Lung (tissue), 11 donors: ENCODE measurements at regions not wholly inside any gene's neighbourhood (a gene's known extent, or its start where the extent isn't known, plus 50 kb on each side); places are given as distances from the start of the nearest gene placed in this dataset.

Experiments used
- ATAC-seq: fragments of 200-7000 bp; cut with Tn5 transposase; one replicate; pipeline ENCODE4 v1.9.1; 2020; ENCODE audit warnings: moderate number of reproducible peaks; ENCODE audit not compliant: insufficient read depth, low FRiP score
- DNase-seq, 3 donors: peaks; one replicate each; pipeline ENCODE4 v3.0.0-alpha.2; 2013 to 2017
- H3K27ac ChIP-seq, 2 donors: one replicate each; pipeline ENCODE4 v1.5.1; 2013; ENCODE audit warnings: mild to moderate bottlenecking in 2 of 2, moderate library complexity in 2 of 2, control low read depth in 1 of 2, inconsistent platforms in 1 of 2, low read depth in 1 of 2, low read length in 1 of 2
- H3K27me3 ChIP-seq, 3 donors: one replicate each; pipeline ENCODE4 v1.5.1; 2013; ENCODE audit warnings: low read length in 2 of 3; ENCODE audit not compliant: control insufficient read depth in 3 of 3, insufficient read depth in 3 of 3
- H3K36me3 ChIP-seq, 4 donors: one replicate each; pipeline ENCODE4 v1.5.1; 2013; ENCODE audit warnings: low read length in 4 of 4, mild to moderate bottlenecking in 1 of 4, moderate library complexity in 1 of 4; ENCODE audit not compliant: control insufficient read depth in 4 of 4, insufficient read depth in 4 of 4
- H3K4me1 ChIP-seq, 5 donors: one replicate each; pipeline ENCODE4 v1.5.1; 2013; ENCODE audit warnings: low read length in 5 of 5, mild to moderate bottlenecking in 2 of 5, moderate library complexity in 1 of 5; ENCODE audit not compliant: control insufficient read depth in 5 of 5, insufficient read depth in 5 of 5
- H3K4me3 ChIP-seq: one replicate; pipeline ENCODE4 v1.5.1; 2013; ENCODE audit warnings: mild to moderate bottlenecking, control low read depth, moderate library complexity
- H3K9ac ChIP-seq, 2 donors: one replicate each; pipeline ENCODE4 v1.5.1; 2013; ENCODE audit warnings: low read length in 2 of 2, control low read depth in 1 of 2; ENCODE audit not compliant: insufficient read depth in 1 of 2
- H3K9me3 ChIP-seq, 4 donors: one replicate each; pipeline ENCODE4 v1.5.1; 2013; ENCODE audit warnings: low read length in 3 of 4, mild to moderate bottlenecking in 1 of 4, moderate library complexity in 1 of 4; ENCODE audit not compliant: control insufficient read depth in 4 of 4, insufficient read depth in 3 of 4
- WGBS, 2 donors: extraction: QIAGEN DNeasy Blood & Tissue Kit; methylation state at CpG; one replicate each; pipeline ENCODE4 v1.1.7; 2013; 5-methylcytosine and 5-hydroxymethylcytosine counted together
- TF ChIP-seq, protein P1 (sequence below): IDR thresholded peaks from 2 replicates; pipeline ENCODE4 v1.5.1; 2012; ENCODE audit warnings: mild to moderate bottlenecking; ENCODE audit errors: control extremely low read depth, extremely low read depth
- donor health status: control.
- donor health status: control.
- donor health status: Bipolar disorder and iron deficiency.
- donor health status: healthy.
- donor health status: DM: yes; HTN: yes; CAD: no.

DNA sequence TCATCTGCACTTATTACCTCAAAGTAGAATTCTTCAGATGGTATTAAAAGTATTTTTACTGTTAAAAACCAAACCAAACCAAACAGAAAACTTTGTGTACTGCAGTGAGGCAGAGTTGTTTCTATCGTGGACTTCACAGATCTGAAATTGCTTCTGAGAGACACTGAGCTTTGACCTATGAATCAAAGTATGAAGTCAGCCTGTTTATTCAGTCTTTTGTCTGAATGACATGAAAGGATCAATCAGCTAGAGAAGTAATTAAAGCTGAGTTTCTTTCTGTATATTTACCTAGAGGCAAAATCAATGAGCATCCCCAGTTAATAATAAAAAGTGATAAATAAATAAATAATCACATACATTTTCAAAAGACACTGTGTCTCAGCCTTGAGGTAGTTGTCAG is 2121.0 kb downstream of the PCDH7 start:
- Histone ChIP-seq H3K9me3 (no peaks in the 10 kb centered on the region), H3K4me3 (no peak overlapping the region), H3K27ac (no peak overlapping the region), H3K36me3 (no peaks in the 10 kb centered on the region), H3K27me3 (no peaks in the 10 kb centered on the region), H3K9ac (no peak overlapping the region), H3K4me1 (no peaks in the 10 kb centered on the region)
- DNase-seq (peak in 1 of 3 donors; percentile 1), ATAC-seq (no peak)
- 48 to 59% methylated on average over 1 of the region's 1 CpG for WGBS, 2 donors
- TF ChIP-seq, protein P1, sequence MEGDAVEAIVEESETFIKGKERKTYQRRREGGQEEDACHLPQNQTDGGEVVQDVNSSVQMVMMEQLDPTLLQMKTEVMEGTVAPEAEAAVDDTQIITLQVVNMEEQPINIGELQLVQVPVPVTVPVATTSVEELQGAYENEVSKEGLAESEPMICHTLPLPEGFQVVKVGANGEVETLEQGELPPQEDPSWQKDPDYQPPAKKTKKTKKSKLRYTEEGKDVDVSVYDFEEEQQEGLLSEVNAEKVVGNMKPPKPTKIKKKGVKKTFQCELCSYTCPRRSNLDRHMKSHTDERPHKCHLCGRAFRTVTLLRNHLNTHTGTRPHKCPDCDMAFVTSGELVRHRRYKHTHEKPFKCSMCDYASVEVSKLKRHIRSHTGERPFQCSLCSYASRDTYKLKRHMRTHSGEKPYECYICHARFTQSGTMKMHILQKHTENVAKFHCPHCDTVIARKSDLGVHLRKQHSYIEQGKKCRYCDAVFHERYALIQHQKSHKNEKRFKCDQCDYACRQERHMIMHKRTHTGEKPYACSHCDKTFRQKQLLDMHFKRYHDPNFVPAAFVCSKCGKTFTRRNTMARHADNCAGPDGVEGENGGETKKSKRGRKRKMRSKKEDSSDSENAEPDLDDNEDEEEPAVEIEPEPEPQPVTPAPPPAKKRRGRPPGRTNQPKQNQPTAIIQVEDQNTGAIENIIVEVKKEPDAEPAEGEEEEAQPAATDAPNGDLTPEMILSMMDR, result no peak

DNA sequence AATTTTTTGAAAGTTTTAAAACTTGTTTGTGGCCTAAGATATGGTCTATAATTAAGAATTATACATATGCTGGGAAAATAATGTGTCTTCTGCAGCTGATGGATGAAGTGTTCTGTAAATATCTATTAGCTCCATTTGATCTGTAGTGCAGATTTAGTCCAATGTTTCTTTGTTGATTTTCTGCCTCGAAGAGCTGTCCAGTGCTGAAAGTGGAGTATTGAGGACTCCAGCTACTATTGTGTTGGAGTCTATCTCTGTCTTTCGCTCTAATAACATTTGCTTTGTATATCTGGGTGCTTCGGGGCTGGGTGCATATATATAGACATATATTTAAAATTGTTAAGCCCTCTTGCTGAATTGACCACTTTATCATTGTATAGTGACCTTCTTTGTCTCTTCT is 2127.3 kb downstream of the PCDH7 start:
- TF ChIP-seq, protein P1, result no peak
- ATAC-seq, result no peak
- H3K4me3 ChIP-seq, result no peak overlapping the region
- no peaks in the 10 kb centered on the region for H3K9me3 ChIP-seq
- WGBS, 2 donors, result 66 to 73% methylated on average over 3 of the region's 3 CpGs
- H3K27ac ChIP-seq, result no peak overlapping the region
- H3K4me1 ChIP-seq, result no peaks in the 10 kb centered on the region
- no peaks in the 10 kb centered on the region for H3K27me3 ChIP-seq
- no peak overlapping the region for H3K9ac ChIP-seq
- H3K36me3 ChIP-seq, result no peaks in the 10 kb centered on the region
- DNase-seq, result peak; percentile 13 to 68 (median 58)

DNA sequence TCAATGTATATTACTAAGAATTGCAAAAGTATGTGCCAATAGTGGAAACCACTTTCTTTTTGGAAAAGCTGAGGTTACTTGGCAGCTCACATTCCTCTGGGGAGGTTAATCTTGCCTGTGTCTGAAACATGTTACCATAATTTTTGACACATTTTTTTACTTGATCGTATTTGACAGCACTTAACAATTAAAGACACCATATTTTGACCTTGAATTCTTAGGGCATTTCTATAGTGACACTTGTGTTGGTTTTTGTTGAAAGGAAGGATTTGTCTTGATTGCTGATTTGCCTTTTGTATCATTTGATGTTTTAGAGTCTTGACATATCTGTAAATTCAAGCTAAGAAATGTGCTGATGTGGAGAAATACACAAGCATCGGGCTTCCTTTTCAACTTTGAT is 2135.5 kb downstream of the PCDH7 start:
- WGBS, 2 donors, result 74 to 81% methylated on average over 2 of the region's 2 CpGs

DNA sequence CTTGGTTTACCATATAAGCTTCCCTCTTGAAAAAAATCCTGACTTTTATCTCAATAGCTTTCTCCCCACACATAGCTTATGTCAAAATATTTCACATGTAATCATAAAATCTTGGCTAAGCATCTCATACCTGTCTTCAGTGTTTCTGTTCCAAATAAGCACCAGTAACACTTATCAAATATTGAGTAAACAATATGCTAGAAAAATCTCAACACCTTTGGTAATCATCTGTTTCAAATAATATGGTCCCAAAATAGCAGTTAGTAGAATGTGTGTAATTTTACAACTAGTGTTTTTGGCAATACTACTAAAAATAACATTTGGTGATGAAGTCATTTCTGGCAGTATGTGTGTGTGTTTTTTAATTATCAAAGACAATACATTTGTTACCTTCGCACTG is 2138.2 kb downstream of the PCDH7 start:
- Histone ChIP-seq H3K4me3 (no peak overlapping the region), H3K4me1 (no peaks in the 10 kb centered on the region), H3K27ac (no peak overlapping the region), H3K36me3 (no peaks in the 10 kb centered on the region), H3K9me3 (no peaks in the 10 kb centered on the region), H3K9ac (no peak overlapping the region), H3K27me3 (no peaks in the 10 kb centered on the region)
- 85 to 88% methylated on average over 1 of the region's 1 CpG for WGBS, 2 donors
- DNase-seq (no peak), ATAC-seq (no peak)
- TF ChIP-seq, protein P1, result no peak

More for the DNA sequence above, 2135.5 kb downstream of the PCDH7 start:
- DNase-seq (no peak), ATAC-seq (no peak)
- Histone ChIP-seq H3K4me3 (no peak overlapping the region), H3K27ac (no peak overlapping the region), H3K36me3 (no peaks in the 10 kb centered on the region), H3K4me1 (no peaks in the 10 kb centered on the region), H3K9me3 (no peaks in the 10 kb centered on the region), H3K27me3 (no peaks in the 10 kb centered on the region), H3K9ac (no peak overlapping the region)
- TF ChIP-seq, protein P1, result no peak
